GM19397 (cell line): ENCODE measurements at regions not wholly inside any gene's neighbourhood (a gene's known extent, or its start where the extent isn't known, plus 50 kb on each side); places are given as distances from the start of the nearest gene placed in this dataset.

Experiments
- ATAC-seq: cut with Tn5 transposase; IDR thresholded peaks from one replicate; pipeline ENCODE4 v1.9.1; 2021; ENCODE audit warnings: mild to moderate bottlenecking, moderate library complexity; ENCODE audit not compliant: unreplicated experiment

DNA sequence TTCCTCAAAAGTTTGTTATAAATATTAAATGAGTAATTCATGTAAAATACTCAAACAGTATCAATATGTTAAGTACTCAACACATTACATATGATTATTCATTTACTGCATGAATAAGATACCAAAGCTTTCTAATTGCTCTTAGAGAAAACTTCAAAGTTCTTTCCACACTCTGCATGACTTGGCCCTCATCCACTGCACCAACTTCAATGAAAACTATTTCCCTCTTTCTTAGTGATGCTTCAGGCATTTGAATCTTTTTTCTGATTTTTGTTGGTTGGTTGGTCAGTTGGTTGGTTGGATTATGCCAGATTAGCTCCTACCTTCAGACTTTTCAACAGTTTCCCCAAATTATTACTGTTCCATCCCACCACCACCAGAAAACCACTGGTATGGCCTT lies 314.7 kb upstream of the RGMB start:
- no peak for ATAC-seq

DNA sequence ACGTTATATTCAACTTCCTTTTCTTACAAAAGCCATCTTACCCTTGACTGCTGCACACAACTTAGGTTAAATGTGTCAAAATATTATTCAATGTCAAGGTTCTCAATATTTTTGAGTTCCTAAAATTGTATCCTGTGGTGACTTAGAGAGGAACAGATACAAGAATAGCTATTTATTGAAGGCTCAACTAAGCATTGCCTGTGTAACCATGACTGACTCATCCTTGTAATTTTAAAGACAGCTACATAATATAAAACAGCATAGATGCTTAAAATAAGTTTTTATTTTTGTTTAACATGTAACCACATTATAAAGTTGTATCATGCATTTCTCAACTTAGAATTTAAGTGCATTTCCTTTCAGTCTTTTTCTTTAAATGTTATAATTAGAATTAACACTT lies 312.9 kb upstream of the RGMB start:
- ATAC-seq: no peak

GRCh38 chr5:98461485-98461884 lies 312.0 kb upstream of the RGMB start:
- no peak for ATAC-seq

- ATAC-seq: no peak
These were observed 310.2 kb upstream of the RGMB start for GRCh38 chr5:98463222-98463621.

- no peak for ATAC-seq
These were observed 309.8 kb upstream of the RGMB start for GRCh38 chr5:98463676-98464075.

- peak; percentile 75 for ATAC-seq
These were observed 308.6 kb upstream of the RGMB start for GRCh38 chr5:98464737-98465330.

- ATAC-seq: no peak
These were observed 305.1 kb upstream of the RGMB start for GRCh38 chr5:98468188-98468869.

DNA sequence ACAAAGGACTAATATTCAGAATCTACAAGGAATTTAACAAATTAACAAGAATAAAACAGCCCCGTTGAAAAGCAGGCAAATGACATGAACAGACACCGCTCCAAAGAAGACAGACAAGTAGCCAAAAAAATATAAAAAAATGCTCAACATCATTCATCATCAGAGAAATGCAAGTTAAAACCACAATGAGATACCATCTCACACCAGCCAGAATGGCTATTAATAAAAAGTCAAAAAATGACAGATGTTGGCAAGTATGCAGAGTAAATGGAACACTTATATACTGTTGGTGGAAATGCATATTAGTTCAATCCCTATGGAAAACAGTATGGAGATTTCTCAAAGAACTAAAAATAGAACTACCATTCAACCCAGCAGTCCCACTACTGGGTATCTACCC lies 302.7 kb upstream of the RGMB start:
- no peak for ATAC-seq

DNA sequence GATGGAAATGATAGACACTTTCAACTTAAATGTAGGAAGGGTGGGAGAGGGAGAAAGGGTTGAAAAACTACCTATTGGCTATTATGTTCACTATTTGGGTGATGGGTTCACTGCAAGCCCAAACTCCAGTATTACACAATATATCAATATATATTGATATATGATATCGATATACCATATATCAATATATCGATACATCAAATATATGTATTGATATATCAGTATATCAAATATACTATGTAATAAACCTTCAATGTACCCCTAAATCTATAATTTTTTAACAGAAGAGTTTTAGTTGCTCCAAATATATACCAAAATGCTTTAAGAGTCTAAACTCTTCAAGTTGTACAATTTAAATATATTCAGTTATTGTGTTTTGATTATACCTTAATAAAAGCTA lies 302.0 kb upstream of the RGMB start:
- ATAC-seq: no peak

DNA sequence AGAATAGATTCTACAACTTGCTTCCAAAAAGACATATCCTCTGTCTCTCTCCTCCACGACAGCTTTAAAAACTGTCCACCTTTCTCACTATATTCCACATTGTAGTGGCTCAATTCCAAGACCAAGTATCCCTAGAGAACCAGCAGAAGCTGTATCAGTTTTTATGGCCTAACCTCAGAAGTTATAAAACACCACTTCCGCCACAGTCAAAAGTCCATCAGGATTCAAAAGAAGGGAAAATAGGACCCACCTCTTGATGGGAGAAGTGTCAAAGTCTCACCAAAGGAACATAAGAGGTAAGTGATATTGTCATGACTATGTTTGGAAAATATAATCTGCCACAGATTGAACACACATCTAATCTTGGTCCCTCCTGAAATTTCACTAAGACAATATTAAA lies 299.2 kb upstream of the RGMB start:
- no peak for ATAC-seq

DNA sequence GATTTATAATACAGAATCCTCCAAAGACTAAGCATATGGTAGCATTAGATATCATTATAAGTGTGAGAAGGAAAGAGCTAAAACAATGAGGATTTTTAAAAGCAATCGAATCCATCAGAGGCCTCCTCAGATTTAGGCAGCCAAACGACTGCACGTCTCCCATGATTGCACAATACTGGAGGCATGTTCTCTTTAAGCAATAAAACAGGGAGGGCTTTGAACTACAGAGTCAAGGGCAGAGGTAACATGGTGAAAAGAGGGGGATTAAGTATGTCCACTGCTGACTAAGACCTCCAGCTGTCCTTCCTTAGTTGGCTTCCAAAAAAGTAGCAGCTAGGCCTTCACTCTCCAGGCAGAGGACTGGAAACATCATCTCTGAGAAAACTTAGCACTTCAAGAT lies 298.7 kb upstream of the RGMB start:
- no peak for ATAC-seq

DNA sequence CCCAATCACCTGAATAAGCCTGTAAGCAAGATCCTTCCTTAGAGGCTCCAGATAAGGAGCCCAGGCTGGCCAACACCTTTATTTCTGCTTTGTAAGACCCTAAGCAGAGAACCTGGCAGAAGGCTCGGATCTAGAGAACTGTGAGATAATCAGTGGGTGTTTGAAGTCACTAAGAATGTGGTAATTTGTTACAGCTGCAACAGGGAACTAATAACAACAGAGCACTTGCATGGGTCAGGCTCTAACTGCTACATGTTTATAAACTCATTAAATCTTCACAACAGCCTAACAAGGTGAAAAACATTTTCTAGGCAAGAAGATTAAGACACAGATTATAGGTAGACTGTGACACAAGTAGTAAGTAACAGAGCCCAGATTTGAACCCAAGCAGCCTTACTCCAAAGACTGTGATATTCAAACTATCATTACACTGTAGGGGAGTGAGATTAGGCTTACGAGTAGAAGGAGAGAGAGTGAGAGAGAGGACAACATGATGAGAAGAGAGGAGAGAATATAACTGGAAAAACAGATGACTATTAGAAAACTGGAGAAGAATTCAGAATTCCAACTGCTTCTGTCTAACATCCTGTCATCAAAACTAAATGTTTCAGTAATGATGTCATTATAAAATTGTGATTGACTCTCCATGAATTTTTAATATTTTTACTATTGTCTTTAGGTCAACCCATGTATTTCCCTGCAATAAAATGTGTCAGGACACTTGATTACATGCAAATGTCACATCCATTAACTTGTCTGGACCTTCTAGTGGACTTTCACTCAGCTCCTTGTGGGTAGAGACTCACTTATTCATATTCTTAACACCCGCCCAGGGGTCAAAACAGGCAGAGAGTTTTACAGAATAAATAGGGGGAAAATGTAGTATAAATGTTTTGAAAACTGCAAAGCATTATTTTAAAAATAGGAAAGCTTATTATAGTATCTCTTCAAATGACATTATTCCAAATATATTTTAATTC lies 290.9 kb upstream of the RGMB start:
- no peak for ATAC-seq

DNA sequence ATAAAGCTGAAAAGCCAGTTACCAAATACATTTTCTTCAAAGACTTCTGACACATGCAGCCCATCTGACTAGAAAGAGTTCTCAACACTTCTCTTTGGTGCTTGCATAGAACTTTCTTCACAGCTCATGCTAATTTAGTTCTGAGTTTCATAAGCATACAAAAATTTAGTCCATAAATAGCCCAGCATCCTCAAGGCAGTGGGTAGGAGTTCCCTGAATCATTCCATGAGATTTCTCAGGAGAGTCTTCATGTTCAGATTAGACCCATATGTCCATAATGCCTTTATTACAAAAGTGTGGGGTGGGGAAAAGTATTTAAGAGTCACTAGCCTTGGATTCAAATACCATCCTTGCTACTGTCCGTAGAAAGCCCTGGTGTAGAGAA lies 290.2 kb upstream of the RGMB start:
- ATAC-seq: no peak

- no peak for ATAC-seq
These were observed 284.4 kb upstream of the RGMB start for GRCh38 chr5:98489021-98489420.

DNA sequence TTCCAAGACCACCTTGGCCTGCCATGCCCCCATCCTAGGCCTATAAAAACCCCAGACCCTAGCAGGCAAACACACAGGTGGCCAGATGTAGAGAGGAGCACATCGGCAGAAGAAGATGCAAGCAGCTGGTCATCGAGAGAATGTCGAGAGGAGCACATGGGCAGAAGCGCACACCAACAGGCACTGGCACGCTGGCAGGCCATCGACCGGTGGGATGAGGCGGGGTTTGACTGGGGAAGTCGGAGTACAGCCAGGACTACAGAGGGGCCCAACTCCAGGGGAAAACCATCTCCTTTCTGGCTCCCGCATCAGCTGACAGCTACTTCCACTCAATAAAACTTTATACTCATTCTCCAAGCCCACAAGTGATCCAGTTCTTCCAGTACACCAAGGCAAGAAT lies 283.1 kb upstream of the RGMB start:
- ATAC-seq: no peak

DNA sequence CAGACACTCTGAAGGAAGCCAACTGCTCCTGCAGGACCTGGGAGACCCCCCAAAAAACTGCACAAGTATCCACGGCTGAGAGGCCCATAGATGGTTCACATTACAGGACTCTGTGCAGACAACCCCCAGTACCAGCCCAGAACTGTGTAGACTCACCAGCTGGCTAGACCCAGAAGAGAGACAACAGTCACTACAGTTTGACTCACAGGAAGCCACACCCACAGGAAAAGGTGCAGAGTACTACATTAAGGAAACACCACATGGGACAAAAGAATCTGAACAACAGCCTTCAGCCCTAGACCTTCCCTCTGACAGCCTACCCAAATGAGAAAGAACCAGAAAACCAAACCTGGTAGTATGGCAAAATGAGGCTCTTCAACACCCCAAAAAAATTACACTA lies 281.2 kb upstream of the RGMB start:
- ATAC-seq: no peak

DNA sequence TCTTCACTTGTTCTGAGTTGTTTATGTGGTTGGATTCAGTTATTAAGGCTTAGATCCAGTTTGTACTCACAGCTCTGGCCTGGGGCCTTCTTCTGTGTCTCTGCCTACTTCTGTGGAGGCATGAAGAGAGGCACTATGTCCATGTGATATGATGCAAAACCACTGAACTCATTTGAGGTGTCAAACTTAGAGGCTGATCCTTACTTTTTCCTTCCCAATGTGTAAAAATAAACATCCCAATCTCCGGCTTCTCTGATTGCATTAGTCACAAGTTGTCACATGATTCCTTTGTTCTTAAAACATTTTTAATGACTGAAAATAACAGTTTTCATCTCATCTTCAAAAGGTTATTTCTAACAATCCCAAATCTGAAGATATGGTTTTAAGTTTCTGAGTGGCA lies 276.0 kb upstream of the RGMB start:
- ATAC-seq: no peak

DNA sequence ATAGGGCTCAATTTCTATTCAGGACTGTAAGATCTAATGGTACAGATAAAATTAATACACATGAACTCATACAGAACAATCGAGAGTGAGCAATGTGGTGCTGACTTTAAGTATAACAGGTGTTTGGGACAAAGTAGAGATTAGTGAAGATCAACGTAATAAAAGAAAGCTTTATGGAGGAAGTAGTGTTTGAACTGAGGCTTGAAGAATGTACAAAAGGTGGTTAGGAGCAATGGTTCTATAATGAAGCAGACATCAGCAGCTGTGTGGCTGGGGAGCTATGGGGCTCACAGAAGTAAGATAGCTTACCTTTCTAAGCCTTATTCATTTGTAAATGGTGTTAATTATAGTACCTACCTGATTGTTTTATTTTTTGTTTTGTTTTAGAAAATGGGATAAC lies 275.4 kb upstream of the RGMB start:
- ATAC-seq: no peak

DNA sequence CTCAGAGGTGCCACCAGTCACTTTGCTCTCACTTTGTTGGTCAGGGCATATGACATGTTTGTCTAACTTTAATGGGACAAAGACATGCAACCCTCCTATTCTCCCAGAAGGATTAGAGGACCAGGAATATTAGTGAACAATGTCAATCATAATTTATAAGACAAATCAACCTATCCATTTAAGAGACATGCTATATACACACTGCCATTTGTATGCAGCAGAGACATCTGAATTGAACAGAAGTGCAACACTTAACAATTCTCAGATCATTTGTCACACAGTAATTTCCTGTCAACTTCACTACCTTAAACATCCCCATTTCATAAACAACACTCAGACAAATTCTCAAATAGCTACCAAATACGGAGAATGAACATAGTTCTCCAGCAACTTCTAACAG lies 273.6 kb upstream of the RGMB start:
- no peak for ATAC-seq

DNA sequence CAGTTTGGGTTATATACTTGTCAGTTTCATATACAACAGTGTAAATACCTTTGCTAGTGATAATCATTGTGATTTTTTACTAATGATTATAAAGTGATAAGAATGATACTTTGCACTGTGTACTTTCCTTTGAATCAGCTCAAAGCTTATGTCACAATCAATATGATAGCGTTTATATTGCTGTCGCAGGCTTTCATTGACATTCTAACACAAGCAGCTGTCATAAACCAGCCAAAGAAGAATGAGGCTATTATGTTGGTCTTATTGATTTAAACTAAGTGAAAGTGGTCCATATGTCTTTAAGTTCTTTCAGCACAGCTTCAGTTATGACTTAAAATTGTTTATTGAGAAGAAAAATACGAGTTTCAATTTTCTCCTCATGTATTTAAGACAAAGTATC lies 272.7 kb upstream of the RGMB start:
- no peak for ATAC-seq

DNA sequence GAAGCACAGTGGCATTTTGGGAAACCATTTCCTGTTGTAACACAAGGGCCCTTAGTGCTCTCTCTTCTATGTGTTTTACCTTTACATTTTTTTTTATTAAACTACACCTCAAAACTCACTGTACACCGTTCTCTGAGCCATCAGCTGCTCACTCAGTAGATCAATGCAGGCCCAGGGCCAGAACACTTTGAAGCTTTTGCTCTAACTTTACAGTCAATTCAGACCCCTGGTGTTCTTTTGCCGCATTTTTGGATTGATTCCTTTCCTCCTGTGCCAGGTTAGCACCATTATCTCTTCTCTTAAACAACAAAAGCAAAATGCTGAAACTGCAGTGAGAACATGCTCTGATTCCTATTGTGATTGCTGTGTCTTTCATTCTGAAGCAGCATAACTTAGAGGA lies 269.8 kb upstream of the RGMB start:
- no peak for ATAC-seq

DNA sequence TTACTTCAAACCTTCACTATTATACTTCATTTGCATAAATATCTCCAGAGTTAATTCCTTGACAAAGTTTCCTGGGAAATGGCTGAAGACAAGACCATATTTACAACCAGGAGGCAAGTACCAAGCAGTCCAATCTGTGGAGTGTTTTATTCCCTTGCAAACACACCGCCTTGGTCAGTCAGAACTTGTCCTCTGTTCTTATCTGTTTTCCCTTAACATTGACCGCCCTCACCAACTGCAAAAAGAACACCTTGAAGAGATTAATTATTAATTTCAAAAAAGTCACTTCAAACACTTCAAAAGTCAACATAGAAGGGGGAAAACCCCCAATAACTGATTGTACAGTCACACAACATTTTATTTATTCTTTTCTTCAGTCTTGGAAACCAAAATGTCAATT lies 269.0 kb upstream of the RGMB start:
- ATAC-seq: no peak
